Non-pigmented ciliary epithelial cell (primary cell): ENCODE measurements at regions not wholly inside any gene's neighbourhood (a gene's known extent, or its start where the extent isn't known, plus 50 kb on each side); places are given as distances from the start of the nearest gene placed in this dataset.
"Not testable (repeated sequence)": the region's sequence is repeated elsewhere in the genome, so short reads cannot be mapped to it uniquely, and the experiment has no call there.

ENCODE experiments used
- DNase-seq: peaks from one replicate; pipeline ENCODE4 v3.0.0-alpha.2; 2010; ENCODE audit warnings: low read depth

DNA sequence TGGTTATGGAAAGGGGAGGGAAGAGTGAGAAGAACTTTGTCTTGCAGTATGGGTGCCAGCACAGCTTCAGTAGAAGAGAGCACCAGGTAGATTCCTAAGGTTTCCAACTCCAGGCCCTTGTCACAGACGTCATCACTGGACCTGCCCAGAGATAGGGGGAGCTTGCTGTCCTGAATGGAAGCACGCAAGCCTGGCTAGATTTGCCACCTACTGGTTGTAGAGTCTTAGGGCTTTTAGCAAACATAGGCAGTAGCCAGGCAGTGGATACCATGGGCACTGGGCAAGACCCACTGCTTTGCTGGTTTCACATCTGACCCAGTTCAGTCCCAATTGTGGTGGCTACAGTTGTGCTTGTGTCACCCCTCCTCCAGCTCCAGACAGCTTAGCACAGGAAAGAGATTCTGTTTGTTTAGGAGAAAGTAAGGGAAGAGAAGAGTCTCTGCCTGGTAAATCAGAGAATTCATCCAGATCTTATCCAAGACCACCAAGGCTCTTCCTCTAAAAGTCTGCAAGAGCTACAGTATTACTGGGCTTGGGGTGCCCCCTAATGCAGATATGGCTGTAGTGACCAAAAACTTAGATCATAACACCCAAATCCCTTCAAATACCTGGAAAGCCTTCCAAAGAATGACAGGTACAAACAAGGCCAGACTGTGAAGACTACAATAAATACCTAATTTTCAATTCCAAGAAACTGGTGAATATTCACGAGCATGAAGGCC lies 158.9 kb downstream of the HINT1 start:
- no peak for DNase-seq

DNA sequence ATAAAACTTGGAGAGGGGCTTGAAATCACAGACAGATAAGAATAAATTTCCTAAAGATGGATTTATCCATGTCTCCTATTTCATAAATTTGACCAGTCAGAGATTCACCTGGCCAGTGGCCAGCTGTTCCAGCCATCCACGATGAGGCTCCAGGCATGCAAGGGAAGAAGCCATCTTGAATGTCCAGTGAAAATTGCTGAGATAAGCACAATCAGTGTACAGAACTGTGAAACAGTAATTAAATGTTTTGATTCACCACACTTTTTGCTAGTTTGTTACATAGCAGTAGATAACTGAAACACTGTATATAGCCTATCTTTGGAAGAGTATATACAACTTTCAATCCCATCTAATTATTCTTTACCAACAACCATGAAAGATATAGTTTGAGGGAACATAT lies 163.5 kb downstream of the HINT1 start:
- DNase-seq = no peak

DNA sequence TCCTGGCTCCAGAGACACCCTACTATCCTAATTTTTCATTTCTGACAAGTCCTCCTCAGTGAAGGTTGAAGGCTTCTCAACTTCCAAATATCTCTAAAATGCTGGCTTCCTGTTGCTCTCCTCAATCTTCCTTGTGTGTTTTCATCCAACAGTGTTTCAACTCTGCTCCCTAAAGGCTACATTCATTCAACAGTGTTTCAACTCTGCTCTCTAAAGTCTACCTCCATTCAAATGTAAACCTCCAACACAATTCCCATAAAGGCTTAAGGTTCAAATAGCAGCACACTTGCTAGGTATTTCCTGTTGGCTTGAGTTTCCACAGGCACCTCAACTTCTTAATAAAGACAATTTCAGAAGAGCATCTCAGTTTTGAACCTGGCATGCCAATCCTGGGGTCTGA lies 164.8 kb downstream of the HINT1 start:
- DNase-seq = no peak

GRCh38 chr5:130996720-130997119 lies 168.3 kb downstream of the HINT1 start:
- DNase-seq = not testable (repeated sequence)

GRCh38 chr5:130995851-130996250 lies 169.2 kb downstream of the HINT1 start:
- DNase-seq = no peak

GRCh38 chr5:130995254-130995515 lies 169.9 kb downstream of the HINT1 start:
- no peak for DNase-seq

DNA sequence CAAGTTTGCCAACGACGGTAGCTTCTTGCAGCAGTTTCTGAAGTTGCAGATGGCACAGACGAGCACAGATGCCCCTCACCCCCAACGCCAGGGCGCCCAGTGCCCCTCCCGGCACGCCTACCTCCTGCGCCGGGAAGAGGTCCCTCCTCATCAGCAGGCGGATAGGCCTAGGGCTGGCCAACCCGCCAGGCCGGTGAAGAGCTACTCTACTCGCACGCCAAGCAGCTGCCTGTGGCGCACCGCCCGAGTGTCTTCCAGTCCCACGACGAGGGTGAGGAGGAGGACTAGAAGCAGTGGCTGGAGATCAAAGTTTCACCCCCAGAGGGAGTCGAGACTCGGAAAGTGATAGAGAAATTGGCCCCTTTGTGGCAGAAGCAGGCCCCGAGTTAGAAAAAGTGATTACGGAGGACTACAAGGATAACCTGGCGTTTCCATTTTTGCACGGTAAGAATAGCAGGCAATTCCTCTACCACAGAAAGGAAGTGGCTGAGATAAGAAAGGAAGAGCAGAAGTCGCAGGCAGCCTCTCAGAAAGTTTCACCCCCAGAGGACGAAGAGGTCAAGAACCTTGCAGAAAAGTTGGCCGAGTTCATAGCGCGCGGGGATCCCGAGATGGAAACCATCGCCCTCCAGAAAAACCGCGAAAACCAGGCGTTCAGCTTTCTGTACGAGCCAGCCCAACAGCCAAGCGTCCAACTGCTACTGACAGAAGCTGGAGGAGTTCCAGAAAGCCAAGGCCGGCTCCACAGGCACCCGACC lies 170.4 kb downstream of the HINT1 start:
- DNase-seq = no peak

GRCh38 chr5:130992621-130993020 lies 172.4 kb downstream of the HINT1 start:
- DNase-seq = no peak

- peak; percentile 6 for DNase-seq
Observed at GRCh38 chr5:130992095-130992494, 173.0 kb downstream of the HINT1 start.

- DNase-seq = no peak
Observed at GRCh38 chr5:130985776-130986175, 179.3 kb downstream of the HINT1 start.

GRCh38 chr5:130981663-130982062 lies 183.4 kb downstream of the HINT1 start:
- DNase-seq = no peak

- DNase-seq = no peak
Observed at GRCh38 chr5:130978475-130978874, 186.6 kb downstream of the HINT1 start.

GRCh38 chr5:130976493-130976892 lies 188.6 kb downstream of the HINT1 start:
- no peak for DNase-seq

- no peak for DNase-seq
Observed at GRCh38 chr5:130975847-130976246, 189.2 kb downstream of the HINT1 start.

GRCh38 chr5:130975299-130975698 lies 189.8 kb downstream of the HINT1 start:
- no peak for DNase-seq

GRCh38 chr5:130974021-130974683 lies 190.9 kb downstream of the HINT1 start:
- DNase-seq = no peak

- no peak for DNase-seq
Observed at GRCh38 chr5:130966990-130967525, 198.0 kb downstream of the HINT1 start.

DNA sequence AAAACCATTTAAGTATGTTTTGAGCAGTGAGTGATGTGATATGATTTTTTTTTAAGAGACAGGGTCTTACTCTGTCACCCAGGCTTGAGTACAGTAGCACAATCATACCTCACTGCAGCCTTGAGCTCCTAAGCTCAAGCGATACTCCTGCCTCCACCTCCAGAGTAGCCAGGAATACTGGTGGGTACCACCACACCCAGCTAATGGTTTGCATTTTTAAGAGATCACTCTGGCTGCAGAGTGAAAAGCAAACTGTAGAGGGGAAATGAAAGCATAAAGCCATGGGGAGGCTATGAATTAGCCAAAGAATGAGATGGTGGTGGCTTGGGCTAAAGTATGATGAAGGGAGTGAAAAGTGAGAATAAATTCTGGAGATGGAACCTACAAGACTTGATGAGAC lies 199.1 kb downstream of the HINT1 start:
- DNase-seq = no peak

DNA sequence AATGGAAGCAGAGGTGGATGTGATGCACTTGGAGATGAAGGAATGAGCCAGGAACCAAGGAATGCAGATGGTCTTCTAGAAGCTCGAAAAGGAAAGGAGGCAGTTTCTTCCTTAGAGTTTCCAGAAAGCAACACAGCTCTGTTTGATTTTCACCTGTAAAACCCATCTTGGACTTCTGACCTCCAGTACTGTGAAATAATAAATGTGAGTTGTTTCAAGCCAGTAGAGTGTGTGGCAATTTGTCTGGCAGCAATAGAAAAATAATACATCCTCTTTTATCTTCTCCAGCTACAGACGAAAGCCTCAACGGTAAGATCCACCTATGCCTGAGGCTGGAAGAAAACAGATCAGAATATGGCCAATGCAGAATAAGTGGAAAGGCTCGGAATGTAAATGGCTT lies 199.7 kb downstream of the HINT1 start:
- DNase-seq = no peak

GRCh38 chr5:130964231-130965202 lies 200.5 kb downstream of the HINT1 start:
- DNase-seq = no peak

DNA sequence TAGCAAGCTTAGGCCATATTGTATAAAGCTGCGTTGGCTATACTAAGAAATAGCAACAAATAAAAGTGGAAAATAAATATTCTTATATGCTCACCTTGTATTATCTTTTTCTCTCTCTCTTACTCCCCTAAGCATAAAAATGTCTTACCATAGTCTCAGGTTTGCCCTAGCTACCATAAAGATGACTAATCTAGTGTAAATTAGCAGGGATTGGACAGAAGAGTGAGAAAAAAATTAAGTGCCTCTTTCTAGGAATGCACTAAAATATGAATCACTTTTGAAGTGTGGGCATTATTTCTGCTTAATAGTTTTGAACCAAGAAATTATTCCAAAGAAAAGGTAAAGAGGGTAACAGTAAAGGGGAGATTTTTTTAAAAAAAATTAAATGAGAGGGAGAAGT lies 201.3 kb downstream of the HINT1 start:
- DNase-seq = no peak

GRCh38 chr5:130957151-130957550 lies 207.9 kb downstream of the HINT1 start:
- no peak for DNase-seq
